HG02642 (cell line): ENCODE measurements at regions not wholly inside any gene's neighbourhood (a gene's known extent, or its start where the extent isn't known, plus 50 kb on each side); places are given as distances from the start of the nearest gene placed in this dataset.
"Not testable (repeated sequence)": the region's sequence is repeated elsewhere in the genome, so short reads cannot be mapped to it uniquely, and the experiment has no call there.

Experiments
- ATAC-seq: cut with Tn5 transposase; IDR thresholded peaks from one replicate; pipeline ENCODE4 v1.9.1; 2021; ENCODE audit warnings: mild to moderate bottlenecking; ENCODE audit not compliant: unreplicated experiment, poor library complexity

DNA sequence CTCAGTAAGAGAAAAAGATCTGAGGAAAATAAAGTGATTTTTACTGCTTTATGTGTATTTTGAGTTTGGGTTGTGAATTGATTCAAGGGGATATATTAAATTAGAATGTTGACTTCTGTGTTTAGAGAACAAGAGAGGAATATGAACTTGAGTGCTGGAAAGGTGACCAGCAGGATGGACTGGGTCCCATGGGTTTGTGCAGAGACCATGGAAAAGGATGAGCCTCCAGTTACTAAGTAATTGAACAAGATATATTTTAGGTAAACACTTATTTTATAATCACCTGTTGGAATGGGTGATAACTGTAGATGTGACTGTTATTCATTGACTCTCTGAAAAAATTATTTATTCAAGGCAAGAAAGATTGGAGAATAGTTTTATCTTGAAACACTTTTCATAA is 82.0 kb upstream of the TOP3B start:
- no peak for ATAC-seq

DNA sequence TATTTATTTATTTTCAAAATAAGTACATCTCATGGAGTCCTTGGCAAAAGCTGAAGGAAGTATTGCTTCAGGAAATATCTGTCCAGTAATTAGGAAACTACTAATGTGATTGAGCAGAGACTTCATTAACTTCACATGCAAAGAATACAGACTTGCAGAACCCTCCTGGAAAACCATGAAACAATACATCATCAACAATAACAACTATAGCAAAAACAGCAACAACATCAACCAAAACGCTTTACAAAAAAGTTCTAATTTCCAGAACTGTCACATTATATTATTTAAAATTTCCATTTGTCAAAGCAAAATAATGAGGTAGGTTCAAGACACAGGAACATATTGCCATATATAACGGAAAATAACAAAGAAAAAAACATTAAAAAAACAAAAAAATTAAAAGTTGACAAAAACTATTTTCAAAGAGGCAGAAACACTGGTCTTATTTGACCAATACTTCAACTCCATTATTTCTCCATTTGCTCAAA is 79.8 kb upstream of the TOP3B start:
- no peak for ATAC-seq

GRCh38 chr22:22061085-22062077 is 78.8 kb upstream of the TOP3B start:
- no peak for ATAC-seq

- peak; percentile 69 for ATAC-seq
These were observed 77.9 kb upstream of the TOP3B start for GRCh38 chr22:22060200-22061084.

DNA sequence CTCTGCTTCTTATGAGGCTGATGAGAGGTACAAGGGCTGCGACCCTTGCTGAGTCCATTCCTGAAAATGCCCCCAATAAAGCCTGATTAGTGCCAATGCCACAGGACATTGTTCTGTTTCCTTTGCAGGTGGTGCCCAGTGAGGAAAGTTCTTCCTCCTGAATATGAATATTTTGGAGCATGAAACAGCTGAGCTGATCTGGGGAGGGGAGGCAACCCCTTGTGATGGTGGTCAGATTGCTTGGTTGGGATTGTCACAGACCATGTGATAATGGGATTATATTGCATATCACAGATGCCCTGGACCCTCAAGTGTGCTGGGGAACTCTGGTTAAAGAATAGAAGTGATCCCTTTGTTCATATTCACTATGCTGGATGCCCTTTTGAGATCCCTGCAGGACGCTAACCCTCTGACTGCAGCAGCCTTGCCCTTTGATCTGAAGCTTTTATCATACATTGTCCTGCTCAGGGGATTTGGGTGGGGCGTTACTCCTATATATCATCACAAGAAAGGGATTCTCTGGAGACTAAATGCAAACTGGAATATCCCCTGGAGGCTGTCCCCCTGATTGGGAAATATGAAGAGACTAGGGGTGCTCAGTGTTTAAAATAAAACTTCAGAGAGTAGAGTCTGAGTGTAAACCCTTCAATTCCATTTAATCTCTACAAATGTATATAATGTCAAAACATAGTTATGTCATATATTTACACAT is 76.9 kb upstream of the TOP3B start:
- no peak for ATAC-seq

GRCh38 chr22:22058633-22059290 is 76.2 kb upstream of the TOP3B start:
- no peak for ATAC-seq

GRCh38 chr22:22057617-22058378 is 75.2 kb upstream of the TOP3B start:
- ATAC-seq = no peak

DNA sequence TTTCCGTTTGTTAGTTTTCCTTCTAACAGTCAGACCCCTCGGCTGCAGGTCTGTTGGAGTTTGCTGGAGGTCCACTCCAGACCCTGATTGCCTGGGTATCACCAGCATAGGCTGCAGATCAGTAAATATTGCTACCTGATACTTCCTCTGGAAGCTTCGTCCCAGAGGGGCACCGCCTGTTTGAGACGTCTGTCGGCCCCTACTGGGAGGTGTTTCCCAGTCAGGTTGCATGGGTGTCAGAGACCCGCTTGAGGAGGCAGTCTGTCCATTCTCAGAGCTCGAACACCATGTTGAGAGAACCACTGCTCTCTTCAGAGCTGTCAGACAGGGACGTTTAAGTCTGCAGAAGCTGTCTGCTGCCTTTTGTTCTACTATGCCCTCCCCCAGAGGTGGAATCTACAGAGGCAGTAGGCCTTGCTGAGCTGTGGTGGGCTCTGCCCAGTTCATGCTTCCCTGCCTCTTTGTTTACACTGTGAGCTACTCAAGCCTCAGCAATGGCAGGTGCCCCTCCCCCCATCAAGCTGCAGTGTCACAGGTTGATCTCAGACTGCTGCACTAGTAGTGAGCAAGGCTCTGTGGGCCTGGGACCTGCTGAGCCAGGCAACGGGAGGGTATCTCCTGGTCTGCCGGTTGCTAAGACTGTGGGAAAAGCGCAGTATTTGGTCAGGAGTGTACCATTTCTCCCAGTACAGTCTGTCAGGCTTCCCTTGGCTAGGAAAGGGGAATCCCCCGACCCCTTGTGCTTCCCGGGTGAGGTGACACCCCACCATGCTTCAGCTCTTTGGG is 74.4 kb upstream of the TOP3B start:
- not testable (repeated sequence) for ATAC-seq

GRCh38 chr22:22052548-22053139 is 70.1 kb upstream of the TOP3B start:
- not testable (repeated sequence) for ATAC-seq

DNA sequence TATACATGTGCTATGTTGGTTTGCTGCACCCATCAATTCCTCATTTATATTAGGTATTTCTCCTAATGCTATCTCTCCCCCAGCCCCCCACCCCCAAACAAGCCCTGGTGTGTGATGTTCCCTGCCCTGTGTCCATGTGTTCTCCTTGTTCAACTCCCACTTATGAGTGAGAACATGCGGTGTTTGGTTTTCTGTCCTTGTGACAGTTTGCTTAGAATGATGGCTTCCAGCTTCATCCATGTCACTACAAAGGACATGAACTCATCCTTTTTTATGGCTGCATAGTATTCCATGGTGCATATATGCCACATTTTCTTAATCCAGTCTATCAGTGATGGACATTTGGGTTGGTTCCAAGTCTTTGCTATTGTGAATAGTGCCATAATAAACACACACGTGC is 68.4 kb upstream of the TOP3B start:
- ATAC-seq = not testable (repeated sequence)

GRCh38 chr22:22050141-22050775 is 67.7 kb upstream of the TOP3B start:
- ATAC-seq = no peak

DNA sequence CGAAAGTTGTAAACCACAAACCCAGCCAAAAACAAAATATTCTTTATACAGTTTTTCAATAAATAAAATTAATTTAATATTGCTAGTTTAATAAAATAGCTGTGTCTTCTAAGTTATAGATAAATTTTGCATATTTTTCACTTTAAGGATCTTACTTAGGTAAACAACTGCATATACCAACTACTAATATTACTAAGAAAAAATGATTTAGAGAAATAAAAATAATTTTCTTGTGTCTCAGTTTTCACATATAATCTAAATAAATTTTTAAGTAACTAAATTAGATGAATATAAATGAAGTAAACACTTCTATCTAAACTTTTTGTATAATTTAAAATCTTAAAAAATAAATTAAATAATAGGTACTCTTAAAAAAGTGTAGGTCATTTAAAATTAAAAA is 67.1 kb upstream of the TOP3B start:
- ATAC-seq = no peak

DNA sequence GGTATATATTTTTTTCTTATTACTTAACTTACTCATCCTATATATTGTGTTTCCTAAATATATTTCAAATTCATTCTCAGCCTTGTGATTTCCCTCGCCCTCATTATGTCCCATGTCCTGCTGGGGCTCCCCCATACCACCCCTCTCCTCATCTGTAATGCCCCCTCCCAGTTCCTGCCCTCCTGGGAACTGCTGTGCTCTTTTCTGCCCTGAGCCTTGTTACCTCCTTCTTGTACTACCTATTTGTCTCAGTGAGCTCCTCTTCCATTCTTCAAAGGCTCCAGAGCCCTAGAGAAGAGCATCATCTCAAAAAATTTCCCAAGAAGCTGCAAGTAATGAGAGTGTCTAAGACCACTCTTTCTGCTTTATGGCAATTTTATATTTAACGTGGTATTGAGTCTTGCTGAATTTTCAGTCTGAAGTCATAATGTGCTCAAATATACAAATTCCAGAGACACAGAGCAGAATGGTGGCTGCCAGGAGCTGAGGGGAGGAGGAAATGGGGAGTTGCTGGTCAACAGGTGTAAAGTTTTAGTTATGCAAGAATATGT is 66.5 kb upstream of the TOP3B start:
- ATAC-seq = no peak

DNA sequence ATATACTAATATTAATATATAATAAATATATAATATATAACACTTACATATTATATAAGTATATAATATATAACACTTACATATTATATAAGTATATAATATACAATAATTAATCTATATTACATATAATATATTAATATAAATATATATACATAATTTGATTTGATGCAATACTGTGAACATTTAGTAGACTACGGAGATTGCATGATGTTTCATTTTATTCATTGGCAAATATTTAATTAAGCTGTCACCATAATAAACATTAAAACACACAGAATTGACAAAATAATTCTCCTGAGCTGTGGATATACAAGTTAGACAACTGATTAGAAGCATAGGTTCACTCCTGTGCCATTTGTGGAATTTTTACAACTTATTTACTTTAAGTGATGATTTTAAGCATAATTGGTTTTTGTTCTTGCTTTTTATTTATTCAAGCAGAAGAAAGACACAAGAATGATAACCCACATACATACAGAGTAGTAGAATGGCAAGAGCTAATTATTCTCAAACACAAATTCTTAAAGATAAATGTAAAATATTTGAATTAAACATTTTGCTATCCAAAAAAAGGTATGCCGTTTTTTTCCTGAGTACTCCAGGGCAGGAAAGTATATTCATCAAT is 65.8 kb upstream of the TOP3B start:
- ATAC-seq = no peak

- ATAC-seq = no peak
These were observed 65.2 kb upstream of the TOP3B start for GRCh38 chr22:22047776-22048175.

DNA sequence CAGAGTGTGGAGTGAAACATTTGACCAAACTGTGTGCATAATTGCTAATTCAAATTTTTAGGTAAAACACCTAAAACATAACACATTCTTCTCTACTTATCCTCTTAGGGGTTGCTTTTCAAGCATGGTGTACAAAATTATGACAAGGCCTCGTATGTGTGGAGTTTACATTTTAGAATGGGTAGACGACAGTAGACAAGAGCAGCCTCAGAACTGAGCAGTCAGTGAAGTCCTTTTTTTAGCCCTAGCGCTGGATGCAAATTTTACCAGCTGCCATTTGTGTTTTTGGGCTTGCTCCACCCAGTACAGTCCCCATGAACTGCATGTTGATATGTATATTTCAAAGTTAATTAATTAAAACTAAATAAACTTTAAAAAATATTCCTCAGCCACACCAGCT is 64.7 kb upstream of the TOP3B start:
- no peak for ATAC-seq

GRCh38 chr22:22046370-22046769 is 63.8 kb upstream of the TOP3B start:
- ATAC-seq = no peak
